GM21390 (cell line): ENCODE measurements at regions not wholly inside any gene's neighbourhood (a gene's known extent, or its start where the extent isn't known, plus 50 kb on each side); places are given as distances from the start of the nearest gene placed in this dataset.
"Not testable (repeated sequence)": the region's sequence is repeated elsewhere in the genome, so short reads cannot be mapped to it uniquely, and the experiment has no call there.

Source experiments
- ATAC-seq: cut with Tn5 transposase; IDR thresholded peaks from one replicate; pipeline ENCODE4 v1.9.1; 2021; ENCODE audit not compliant: unreplicated experiment

GRCh38 chr9:62145648-62146047 is 955.8 kb downstream of the SPATA31A7 start:
- ATAC-seq = not testable (repeated sequence)
